ENCODE measurements at regions not wholly inside any gene's neighbourhood (a gene's known extent, or its start where the extent isn't known, plus 50 kb on each side); places are given as distances from the start of the nearest gene placed in this dataset.

GRCh38 chr17:31731118-31731517 lies 127.9 kb downstream of the COPRS start:
- no peaks in the 10 kb centered on the region for H3K79me1 ChIP-seq (ENCODE audit: low read depth, low read length)
- no peaks in the 10 kb centered on the region for H3K27me3 ChIP-seq (replicated peaks in 1 of 4; ENCODE audit: control insufficient read depth in 3 of 4, extremely low read depth in 1 of 4, insufficient read depth in 3 of 4, low read length in 3 of 4)
- no peak overlapping the region for H3K23ac ChIP-seq (ENCODE audit: insufficient read length)
- H3K27ac ChIP-seq (ENCODE audit: low read depth, low read length), result no peak overlapping the region
- H2AFZ ChIP-seq (ENCODE audit: low read length), result no peak overlapping the region
- H4K8ac ChIP-seq (ENCODE audit: extremely low read depth, insufficient read depth, low read length), result no peak overlapping the region
- H3K56ac ChIP-seq (replicated peaks; ENCODE audit: insufficient read length, low read depth, low read length), result no peak overlapping the region
- no peaks in the 10 kb centered on the region for H3K9me3 ChIP-seq (ENCODE audit: insufficient read depth in 2 of 2, low read depth in 1 of 2, low read length in 1 of 2)
- no peak overlapping the region for H3K4ac ChIP-seq (replicated peaks; ENCODE audit: insufficient read length, low read depth, low read length)
- no peaks in the 10 kb centered on the region for H3K36me3 ChIP-seq (ENCODE audit: control insufficient read depth in 2 of 4, insufficient read depth in 4 of 4, low read length in 3 of 4)
- no peak overlapping the region for H2AK5ac ChIP-seq (ENCODE audit: low read depth, low read length)
- no peaks in the 10 kb centered on the region for H3K79me2 ChIP-seq (ENCODE audit: control insufficient read depth in 1 of 2, insufficient read depth in 2 of 2, low read length in 2 of 2)
- H2BK12ac ChIP-seq (ENCODE audit: low read depth, low read length), result no peak overlapping the region
- H4K20me1 ChIP-seq (replicated peaks in 1 of 2; ENCODE audit: control insufficient read depth in 1 of 2, insufficient read depth in 2 of 2, low read length in 2 of 2), result no peaks in the 10 kb centered on the region
- DNase-seq (ENCODE audit: low read depth in 1 of 2, low spot score in 2 of 2), result no peak
- no peak overlapping the region for H3K4me3 ChIP-seq (ENCODE audit: extremely low read depth in 1 of 4, insufficient read depth in 2 of 4, low read depth in 3 of 4, low read length in 4 of 4)
- H2BK20ac ChIP-seq (ENCODE audit: low read length), result no peak overlapping the region
- H3K18ac ChIP-seq (ENCODE audit: extremely low read depth, low read length), result no peak overlapping the region
- ChIA-PET POLR2A (ENCODE audit: partially characterized antibody) (no interaction called here), CTCF (ENCODE audit: partially characterized antibody) (interaction anchor here (1.3 to 2.1 kb wide), 3 partner anchors 8 to 194 kb away, joined by 3 to 9 read pairs (median 5); no protein-coding TSS in a partner anchor)
- no peak overlapping the region for H3K9ac ChIP-seq (replicated peaks in 1 of 4; ENCODE audit: extremely low read depth in 1 of 4, low read depth in 3 of 4, low read length in 3 of 4)
- no peak for FAIRE-seq
- 86% methylated on average over 3 of the region's 3 CpGs; no CpG with 5 or more reads in 1 of the 2 experiments for WGBS, 2 experiments (ENCODE audit: extremely low coverage in 1 of 2, insufficient coverage in 1 of 2, insufficient read length in 1 of 2, insufficient replicate concordance in 2 of 2, low coverage in 1 of 2, low lambda C conversion rate in 2 of 2, missing lambda C conversion rate in 1 of 2)
- H2BK5ac ChIP-seq (ENCODE audit: low read depth, low read length), result no peak overlapping the region
- H3K23me2 ChIP-seq (ENCODE audit: low read depth, low read length), result no peaks in the 10 kb centered on the region
- no peak overlapping the region for H3K14ac ChIP-seq (ENCODE audit: insufficient read length)
- no peak overlapping the region for H4K91ac ChIP-seq (replicated peaks; ENCODE audit: insufficient read length, low read length)
- no peak overlapping the region for H4K5ac ChIP-seq (ENCODE audit: insufficient read length, low read depth, low read length)
- no peaks in the 10 kb centered on the region for H3K4me1 ChIP-seq (replicated peaks in 1 of 4; ENCODE audit: control insufficient read depth in 3 of 4, insufficient read depth in 4 of 4, low read length in 3 of 4)
- no peak overlapping the region for H2BK15ac ChIP-seq (ENCODE audit: low read length)
- H3K4me2 ChIP-seq (ENCODE audit: insufficient read depth in 1 of 2, low read depth in 2 of 2, low read length in 2 of 2), result no peak overlapping the region
- no peak overlapping the region for H2BK120ac ChIP-seq (replicated peaks; ENCODE audit: low read depth, low read length)
- TF ChIP-seq RBBP5 (IDR thresholded peaks at IDR 0.05; ENCODE audit: borderline replicate concordance, low read depth, low read length), result no peak
- no peak for TF ChIP-seq SP2 (IDR thresholded peaks at IDR 0.05; ENCODE audit: low read length)
- no peak for TF ChIP-seq SIN3A (conservative IDR thresholded peaks at IDR 0.05 in 1 of 2, IDR thresholded peaks at IDR 0.05 in 1 of 2; ENCODE audit: low read depth in 1 of 2, low read length in 2 of 2)
- TF ChIP-seq HDAC6 (IDR thresholded peaks at IDR 0.05; ENCODE audit: low read depth, low read length), result no peak
- TF ChIP-seq KDM5A (IDR thresholded peaks at IDR 0.05; ENCODE audit: low read length), result no peak
- no peak for TF ChIP-seq SIRT6 (IDR thresholded peaks at IDR 0.05; ENCODE audit: low read length)
- TF ChIP-seq CBX5 (IDR thresholded peaks at IDR 0.05; ENCODE audit: low read depth, low read length), result no peak
- TF ChIP-seq POU5F1 (IDR thresholded peaks at IDR 0.05; ENCODE audit: low read depth, low read length), result no peak
- TF ChIP-seq JUN (IDR thresholded peaks at IDR 0.05; ENCODE audit: low read depth, low read length), result no peak
- TF ChIP-seq CHD1 (IDR thresholded peaks at IDR 0.05; ENCODE audit: low read depth, low read length), result no peak
- no peak for TF ChIP-seq SUZ12 (IDR thresholded peaks at IDR 0.05; ENCODE audit: low read length)
- no peak for TF ChIP-seq EP300 (IDR thresholded peaks at IDR 0.05; ENCODE audit: borderline replicate concordance in 1 of 2, low read depth in 2 of 2, low read length in 2 of 2)
- no peak for TF ChIP-seq MAFK (IDR thresholded peaks at IDR 0.05; ENCODE audit: low read depth, low read length)
- no peak for TF ChIP-seq JUND (IDR thresholded peaks at IDR 0.05; ENCODE audit: low read length)
- TF ChIP-seq GTF2F1 (IDR thresholded peaks at IDR 0.05; ENCODE audit: borderline replicate concordance, low read depth, low read length), result no peak
- no peak for TF ChIP-seq RXRA (IDR thresholded peaks at IDR 0.05; ENCODE audit: insufficient read depth, low read depth, low read length)

All from H1 (cell line).